PC-3 (cell line): ENCODE measurements at regions not wholly inside any gene's neighbourhood (a gene's known extent, or its start where the extent isn't known, plus 50 kb on each side); places are given as distances from the start of the nearest gene placed in this dataset.

Source experiments
- ATAC-seq: fragments of 200-7000 bp; cut with Tn5 transposase; 2 replicates; pipeline ENCODE4 v1.9.1; 2020; ENCODE audit warnings: mild to moderate bottlenecking, moderate library complexity
- BruUV-seq: library from RNA; stranded (reverse); fragments of 400-500 nt; replicated peaks from 2 replicates; lab custom pipeline; 2021; lab: Mats Ljungman, UMichigan
- CTCF ChIA-PET: fragments of 300-600 bp; sonication (Branson Sonifier 250); formaldehyde crosslinking; loops from one replicate; lab custom pipeline; 2022; ENCODE audit warnings: antibody characterized with exemption; lab: Charles Lee
- POLR2A ChIA-PET: fragments of 300-600 bp; sonication (Branson Sonifier 250); formaldehyde crosslinking; loops from one replicate; lab custom pipeline; 2022; ENCODE audit warnings: antibody characterized with exemption; ENCODE audit not compliant: unreplicated experiment; lab: Charles Lee
- DNase-seq: peaks from one replicate; pipeline ENCODE4 v3.0.0-alpha.2; 2015
- H2AFZ ChIP-seq: fragments of 300-600 bp; sonication (generic); 2 replicates; pipeline ENCODE4 v1.6.0; 2016; ENCODE audit warnings: antibody characterized with exemption, low read length
- H3F3A ChIP-seq: fragments of 300-600 bp; sonication (generic); one replicate; pipeline ENCODE4 v1.6.0; 2017; ENCODE audit warnings: antibody characterized with exemption, low read length, control low read depth, mild to moderate bottlenecking; ENCODE audit not compliant: unreplicated experiment
- H3K27ac ChIP-seq: fragments of 300-600 bp; sonication (generic); 2 replicates; pipeline ENCODE4 v1.5.1; 2016; ENCODE audit warnings: mild to moderate bottlenecking, low read length
- H3K27me3 ChIP-seq: fragments of 300-600 bp; sonication (generic); 2 replicates; pipeline ENCODE4 v1.6.1; 2016; ENCODE audit warnings: low read length, mixed read lengths
- H3K36me3 ChIP-seq: fragments of 300-600 bp; sonication (generic); 2 replicates; pipeline ENCODE4 v1.6.1; 2016; ENCODE audit warnings: low read depth, mixed run types, low read length, mixed read lengths
- H3K4me1 ChIP-seq: fragments of 300-600 bp; sonication (generic); 2 replicates; pipeline ENCODE4 v1.5.1; 2016; ENCODE audit warnings: low read length; ENCODE audit not compliant: insufficient read depth
- H3K4me2 ChIP-seq: fragments of 300-600 bp; sonication (generic); 2 replicates; pipeline ENCODE4 v1.6.0; 2016; ENCODE audit warnings: low read length
- H3K4me3 ChIP-seq: fragments of 300-600 bp; sonication (generic); 2 replicates; pipeline ENCODE4 v1.5.1; 2016; ENCODE audit warnings: mild to moderate bottlenecking, low read length, mixed read lengths
- H3K79me2 ChIP-seq: fragments of 300-600 bp; sonication (generic); 2 replicates; pipeline ENCODE4 v1.6.1; 2017; ENCODE audit warnings: low read length, mixed read lengths
- H3K9ac ChIP-seq: fragments of 300-600 bp; sonication (generic); 2 replicates; pipeline ENCODE4 v1.6.0; 2016; ENCODE audit warnings: mild to moderate bottlenecking, low read length
- H3K9me2 ChIP-seq: fragments of 300-600 bp; sonication (generic); replicated peaks from 2 replicates; pipeline ENCODE4 v1.6.1; 2016; ENCODE audit warnings: mixed run types, low read length, mixed read lengths
- H3K9me3 ChIP-seq: fragments of 300-600 bp; sonication (generic); 2 replicates; pipeline ENCODE4 v1.6.1; 2016; ENCODE audit warnings: low read length, mixed read lengths
- H4K20me1 ChIP-seq: fragments of 300-600 bp; sonication (generic); 2 replicates; pipeline ENCODE4 v1.6.1; 2016; ENCODE audit warnings: low read length, mixed read lengths
- EZH2 ChIP-seq: fragments of 300-600 bp; sonication (generic); IDR thresholded peaks from one replicate; pipeline ENCODE4 v1.6.1; 2017; ENCODE audit warnings: antibody characterized with exemption, mild to moderate bottlenecking, low read length; ENCODE audit not compliant: unreplicated experiment
- EZH2phosphoT487 ChIP-seq: fragments of 300-600 bp; sonication (generic); IDR thresholded peaks from 2 replicates; pipeline ENCODE4 v1.6.1; 2018; ENCODE audit warnings: mild to moderate bottlenecking, antibody characterized with exemption, low read length, borderline replicate concordance
- intact Hi-C: fragments of 100-400 bp; cut with micrococcal nuclease; formaldehyde crosslinking; loops from 2 replicates; pipeline ENCODE4 v1.9.0; 2023
- TF ChIP-seq, protein P1 (sequence below): fragments of 300-600 bp; sonication (generic); conservative IDR thresholded peaks from 2 replicates; pipeline ENCODE4 v1.5.1; 2017; ENCODE audit warnings: antibody characterized with exemption, low read depth, mild to moderate bottlenecking, low read length

DNA sequence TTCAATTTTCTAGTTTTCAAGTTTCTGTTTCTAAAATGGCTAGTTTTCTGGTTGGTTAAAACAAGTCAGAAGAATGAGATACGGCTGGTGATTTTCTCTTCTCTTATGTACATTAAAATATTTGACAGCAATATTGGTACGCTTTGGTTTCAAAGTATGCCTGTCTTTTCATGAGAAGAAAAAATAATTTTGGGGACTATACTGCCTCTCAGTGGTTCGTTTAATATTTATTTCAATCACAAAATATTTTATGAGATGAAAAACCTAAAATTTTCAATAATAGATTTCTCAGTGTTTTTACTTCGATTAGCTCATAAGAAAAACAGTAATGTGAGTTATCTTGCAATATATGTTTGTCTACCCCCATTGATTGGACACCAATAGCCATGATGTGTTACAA lies 72.8 kb upstream of the AADACL2 start:
- H3K4me2 ChIP-seq, result no peak overlapping the region
- no peak overlapping the region for H2AFZ ChIP-seq
- H3K9me3 ChIP-seq, result no peaks in the 10 kb centered on the region
- ChIA-PET POLR2A (no interaction called here), CTCF (no interaction called here)
- no peaks in the 10 kb centered on the region for H3K79me2 ChIP-seq
- H3K27ac ChIP-seq, result no peak overlapping the region
- no peak for ATAC-seq
- DNase-seq, result peak; percentile 56
- no peaks in the 10 kb centered on the region for H3K27me3 ChIP-seq
- BruUV-seq, result no TSS peak
- H3K36me3 ChIP-seq, result no peaks in the 10 kb centered on the region
- H3K4me1 ChIP-seq, result no peaks in the 10 kb centered on the region
- H3K9ac ChIP-seq, result no peak overlapping the region
- H4K20me1 ChIP-seq, result no peaks in the 10 kb centered on the region
- no peak for TF ChIP-seq EZH2phosphoT487
- TF ChIP-seq, protein P1, sequence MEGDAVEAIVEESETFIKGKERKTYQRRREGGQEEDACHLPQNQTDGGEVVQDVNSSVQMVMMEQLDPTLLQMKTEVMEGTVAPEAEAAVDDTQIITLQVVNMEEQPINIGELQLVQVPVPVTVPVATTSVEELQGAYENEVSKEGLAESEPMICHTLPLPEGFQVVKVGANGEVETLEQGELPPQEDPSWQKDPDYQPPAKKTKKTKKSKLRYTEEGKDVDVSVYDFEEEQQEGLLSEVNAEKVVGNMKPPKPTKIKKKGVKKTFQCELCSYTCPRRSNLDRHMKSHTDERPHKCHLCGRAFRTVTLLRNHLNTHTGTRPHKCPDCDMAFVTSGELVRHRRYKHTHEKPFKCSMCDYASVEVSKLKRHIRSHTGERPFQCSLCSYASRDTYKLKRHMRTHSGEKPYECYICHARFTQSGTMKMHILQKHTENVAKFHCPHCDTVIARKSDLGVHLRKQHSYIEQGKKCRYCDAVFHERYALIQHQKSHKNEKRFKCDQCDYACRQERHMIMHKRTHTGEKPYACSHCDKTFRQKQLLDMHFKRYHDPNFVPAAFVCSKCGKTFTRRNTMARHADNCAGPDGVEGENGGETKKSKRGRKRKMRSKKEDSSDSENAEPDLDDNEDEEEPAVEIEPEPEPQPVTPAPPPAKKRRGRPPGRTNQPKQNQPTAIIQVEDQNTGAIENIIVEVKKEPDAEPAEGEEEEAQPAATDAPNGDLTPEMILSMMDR, result peak; percentile 61
- H3K9me2 ChIP-seq, result no peaks in the 10 kb centered on the region
- no peak overlapping the region for H3K4me3 ChIP-seq
- no peaks in the 10 kb centered on the region for H3F3A ChIP-seq
- intact Hi-C loops, result loop anchor here (1.0 kb wide), 5 partner anchors 178 to 371 kb away; no protein-coding TSS in a partner anchor

DNA sequence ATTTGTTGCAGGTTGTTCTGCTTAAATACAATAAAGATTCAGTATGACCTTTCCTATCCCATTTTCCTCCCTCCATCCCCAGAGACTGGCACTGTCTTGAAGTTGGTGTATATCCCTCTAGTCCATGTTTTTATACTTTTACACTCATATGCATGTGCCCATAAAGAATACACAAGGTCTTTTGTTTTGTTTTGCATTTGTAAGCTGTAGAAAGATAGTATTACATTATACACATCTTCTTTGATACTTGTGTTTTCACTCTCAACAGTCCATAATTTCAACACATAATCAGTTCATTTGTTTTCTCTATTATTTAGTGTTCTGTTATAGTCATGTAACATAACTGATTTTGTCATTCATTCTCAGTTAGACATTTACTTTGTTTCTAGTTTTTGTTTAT lies 88.7 kb upstream of the AADACL2 start:
- ATAC-seq (no peak), DNase-seq (no peak)
- no peak overlapping the region for H3K9ac ChIP-seq
- H3K79me2 ChIP-seq, result no peaks in the 10 kb centered on the region
- no peaks in the 10 kb centered on the region for H3K9me2 ChIP-seq
- H3K27me3 ChIP-seq, result no peaks in the 10 kb centered on the region
- intact Hi-C loops, result no loop called here
- H3K27ac ChIP-seq, result no peak overlapping the region
- H2AFZ ChIP-seq, result no peak overlapping the region
- no peaks in the 10 kb centered on the region for H3K36me3 ChIP-seq
- H4K20me1 ChIP-seq, result no peaks in the 10 kb centered on the region
- no TSS peak for BruUV-seq
- ChIA-PET POLR2A (no interaction called here), CTCF (no interaction called here)
- no peak overlapping the region for H3K4me2 ChIP-seq
- no peak overlapping the region for H3K4me3 ChIP-seq
- no peaks in the 10 kb centered on the region for H3K9me3 ChIP-seq
- TF ChIP-seq EZH2phosphoT487 (no peak), EZH2 (no peak)
- TF ChIP-seq, protein P1, result no peak
- H3F3A ChIP-seq, result no peaks in the 10 kb centered on the region
- no peaks in the 10 kb centered on the region for H3K4me1 ChIP-seq

DNA sequence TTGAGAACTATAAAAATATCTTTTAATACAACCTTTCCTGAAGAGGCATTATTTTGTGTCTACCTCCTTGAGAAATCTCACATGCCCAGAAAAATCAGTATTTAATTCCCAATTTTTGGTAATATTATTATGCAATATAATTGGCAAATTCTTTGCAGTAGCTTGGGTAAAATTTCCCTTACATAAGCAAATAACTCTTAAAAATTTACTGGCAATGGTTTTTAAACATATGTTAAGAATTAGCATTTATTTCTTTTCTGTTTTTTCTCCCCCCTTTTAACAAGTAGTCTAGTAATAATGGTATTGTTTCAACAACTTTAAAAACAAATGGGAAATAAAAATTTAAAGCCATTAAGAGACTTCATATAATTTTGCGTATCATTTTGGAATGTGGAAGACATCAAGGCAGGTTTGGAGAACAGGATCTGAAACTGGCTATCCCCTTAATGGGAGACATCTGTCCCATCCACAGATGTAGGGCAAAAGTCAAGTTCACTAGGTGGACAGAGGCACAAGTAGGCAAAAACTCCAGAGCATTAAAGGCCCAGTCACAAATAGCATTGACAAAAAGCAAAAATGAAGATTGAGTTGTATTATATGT lies 89.6 kb upstream of the AADACL2 start:
- ATAC-seq (no peak), DNase-seq (no peak)
- ChIA-PET POLR2A (no interaction called here), CTCF (no interaction called here)
- Histone ChIP-seq H3K4me2 (no peak overlapping the region), H3K9ac (no peak overlapping the region), H3K9me3 (no peaks in the 10 kb centered on the region), H3F3A (no peaks in the 10 kb centered on the region), H3K27me3 (no peaks in the 10 kb centered on the region), H2AFZ (no peak overlapping the region), H3K4me3 (no peak overlapping the region), H3K27ac (no peak overlapping the region), H4K20me1 (no peaks in the 10 kb centered on the region), H3K36me3 (no peaks in the 10 kb centered on the region), H3K79me2 (no peaks in the 10 kb centered on the region), H3K9me2 (no peaks in the 10 kb centered on the region), H3K4me1 (no peaks in the 10 kb centered on the region)
- TF ChIP-seq, protein P1, result no peak
- TF ChIP-seq EZH2, result no peak
- TF ChIP-seq EZH2phosphoT487, result no peak
- intact Hi-C loops, result no loop called here
- no TSS peak for BruUV-seq
